GM18499 (cell line): ENCODE measurements at regions not wholly inside any gene's neighbourhood (a gene's known extent, or its start where the extent isn't known, plus 50 kb on each side); places are given as distances from the start of the nearest gene placed in this dataset.

ENCODE experiments used
- ATAC-seq: cut with Tn5 transposase; IDR thresholded peaks from one replicate; pipeline ENCODE4 v1.9.1; 2021; ENCODE audit warnings: moderate number of reproducible peaks; ENCODE audit not compliant: insufficient read depth, unreplicated experiment

DNA sequence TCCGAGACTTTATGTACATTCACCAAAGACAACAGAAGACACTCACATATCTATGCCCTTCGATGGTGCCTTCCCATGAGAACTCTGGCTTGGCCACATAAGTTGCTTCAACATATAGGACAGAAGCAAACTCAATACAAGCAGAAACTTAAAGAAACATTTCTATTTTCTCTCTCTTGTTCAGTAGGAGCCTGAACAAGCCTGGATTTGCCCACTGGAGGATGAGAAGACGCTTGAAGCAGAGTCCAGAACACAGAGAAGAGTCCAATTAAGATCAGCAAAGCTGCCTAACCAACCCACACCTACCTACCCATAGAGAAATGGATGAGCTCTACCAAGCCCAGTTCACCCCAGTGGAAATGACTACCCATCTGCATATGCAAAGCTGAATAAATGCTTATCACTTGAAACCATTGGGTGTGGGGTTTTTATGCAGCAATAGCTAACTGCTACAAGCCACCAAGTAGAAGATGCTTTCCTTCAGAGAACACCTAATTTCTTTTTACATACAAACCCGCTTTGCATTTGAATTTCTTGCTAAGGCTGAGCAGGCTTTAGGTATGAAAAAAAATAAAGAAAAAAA is 337.9 kb upstream of the DYNLRB2 start:
- ATAC-seq: no peak

DNA sequence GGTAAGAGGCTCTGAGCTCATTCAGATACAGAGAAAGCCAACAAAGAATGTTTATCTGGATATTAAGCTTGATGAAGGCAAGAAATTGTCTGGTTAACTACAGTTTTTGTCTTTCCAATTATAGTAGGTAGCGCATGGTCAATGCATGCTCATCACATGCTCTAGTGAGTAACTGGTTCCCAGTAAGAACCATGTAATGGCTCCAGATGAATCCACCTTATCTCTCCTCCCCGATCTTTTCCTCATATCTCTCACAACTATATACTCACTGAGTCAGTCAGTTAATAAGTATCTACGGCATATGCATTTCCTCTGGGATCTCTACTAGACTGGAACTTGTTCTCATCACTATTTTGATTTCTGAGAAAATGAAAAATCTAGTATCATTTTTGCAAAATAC is 340.7 kb upstream of the DYNLRB2 start:
- ATAC-seq: no peak

DNA sequence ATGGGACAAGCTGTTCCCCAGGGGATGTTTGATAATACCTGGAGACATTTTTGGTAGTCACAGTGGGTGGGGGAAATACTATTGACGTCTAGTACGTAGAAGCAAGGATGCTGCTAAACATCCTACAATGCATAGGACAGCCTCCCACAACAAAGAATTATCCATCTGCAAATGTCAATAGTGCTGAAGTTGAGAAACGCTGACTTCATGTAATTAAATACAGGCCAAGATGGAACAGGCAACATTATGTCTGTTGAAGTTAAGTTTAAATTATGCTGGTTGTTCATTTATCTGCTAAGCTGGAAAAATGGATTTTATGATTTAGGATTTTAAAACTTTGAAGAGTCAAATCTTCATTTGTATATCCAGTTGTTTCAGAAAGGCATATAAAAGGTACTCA is 341.2 kb upstream of the DYNLRB2 start:
- no peak for ATAC-seq

DNA sequence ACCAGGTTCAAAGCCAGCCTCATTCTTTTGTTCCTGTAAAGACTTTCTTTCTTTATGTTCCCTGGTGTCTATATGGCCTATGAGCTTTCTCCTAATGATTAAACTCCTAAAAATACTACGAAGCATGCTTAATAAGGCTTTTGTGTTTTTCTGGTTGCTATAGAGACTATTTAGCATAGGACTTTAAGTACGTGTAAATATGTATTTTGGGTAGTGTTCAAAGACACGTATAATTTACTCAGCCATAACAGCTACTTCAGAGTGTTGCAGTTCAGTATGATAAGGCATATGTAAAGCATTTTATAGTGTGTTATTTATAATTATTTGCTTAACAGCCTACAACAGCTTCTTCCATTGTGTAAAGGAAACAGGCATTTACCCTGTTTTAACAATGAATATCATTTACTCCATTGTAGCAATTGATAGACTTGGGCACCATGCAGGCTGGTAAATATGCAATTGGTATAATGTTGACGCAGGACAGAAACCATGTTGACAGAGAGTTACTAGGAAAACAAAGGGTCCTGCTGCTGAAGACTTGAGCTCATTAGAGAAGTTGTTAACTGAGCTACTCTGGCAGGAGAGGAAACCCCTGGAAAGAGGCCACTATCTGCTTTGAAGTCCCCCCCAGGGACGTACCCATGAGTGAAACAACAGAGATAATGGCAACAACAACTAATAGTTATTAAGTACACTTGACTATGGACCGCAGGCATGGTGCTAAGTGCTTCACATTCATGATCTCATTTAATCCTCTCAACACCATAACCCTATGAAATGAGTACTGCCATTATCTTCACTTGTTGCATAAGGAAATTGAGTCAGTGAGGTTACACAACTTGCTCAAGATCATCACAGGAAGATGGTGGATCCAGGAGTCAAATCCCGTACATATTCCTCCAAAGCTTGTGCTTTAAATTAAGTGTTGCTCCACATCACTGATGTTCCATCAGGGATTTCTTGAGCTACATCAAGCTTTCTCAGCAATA is 342.2 kb upstream of the DYNLRB2 start:
- no peak for ATAC-seq

DNA sequence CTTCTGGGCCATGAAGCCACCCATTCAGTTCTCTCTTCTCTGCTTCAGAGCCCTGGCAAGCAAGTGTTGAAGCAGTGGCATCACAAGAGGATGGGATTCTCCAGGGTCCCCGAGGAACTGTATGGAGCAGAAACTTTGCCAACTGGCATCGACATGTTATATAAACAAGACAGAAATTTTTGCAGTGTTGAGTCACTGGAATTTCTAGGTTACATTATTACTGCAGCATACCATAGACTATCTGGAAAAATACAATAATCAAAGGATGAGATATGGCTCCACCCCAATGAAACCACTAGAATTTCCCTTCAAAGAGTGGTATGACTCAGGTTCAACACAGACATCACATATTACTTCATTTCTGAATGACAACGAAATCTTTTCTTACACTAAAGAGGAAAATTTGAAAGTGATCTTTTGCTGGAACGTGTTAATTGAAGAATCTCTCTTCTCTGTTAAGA is 343.0 kb upstream of the DYNLRB2 start:
- ATAC-seq: no peak

DNA sequence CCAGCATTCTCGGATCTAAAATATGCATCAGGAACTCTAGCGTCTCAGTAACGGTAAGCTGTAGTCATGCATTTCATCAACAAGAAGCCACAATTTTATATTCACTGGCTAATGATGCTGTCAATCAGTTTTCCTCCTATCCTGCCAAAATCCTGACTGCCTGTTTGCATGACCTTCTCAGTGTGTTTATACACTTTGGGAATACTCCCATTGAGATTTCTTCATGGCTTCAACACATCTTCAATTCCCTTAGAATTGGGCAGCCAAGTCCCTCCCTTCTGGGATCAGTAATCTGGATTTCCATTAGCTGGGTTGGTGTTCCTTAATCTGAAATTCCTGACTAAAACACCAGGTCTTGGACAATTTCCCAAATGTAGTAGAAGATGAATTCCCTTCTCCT is 348.9 kb upstream of the DYNLRB2 start:
- ATAC-seq: no peak

DNA sequence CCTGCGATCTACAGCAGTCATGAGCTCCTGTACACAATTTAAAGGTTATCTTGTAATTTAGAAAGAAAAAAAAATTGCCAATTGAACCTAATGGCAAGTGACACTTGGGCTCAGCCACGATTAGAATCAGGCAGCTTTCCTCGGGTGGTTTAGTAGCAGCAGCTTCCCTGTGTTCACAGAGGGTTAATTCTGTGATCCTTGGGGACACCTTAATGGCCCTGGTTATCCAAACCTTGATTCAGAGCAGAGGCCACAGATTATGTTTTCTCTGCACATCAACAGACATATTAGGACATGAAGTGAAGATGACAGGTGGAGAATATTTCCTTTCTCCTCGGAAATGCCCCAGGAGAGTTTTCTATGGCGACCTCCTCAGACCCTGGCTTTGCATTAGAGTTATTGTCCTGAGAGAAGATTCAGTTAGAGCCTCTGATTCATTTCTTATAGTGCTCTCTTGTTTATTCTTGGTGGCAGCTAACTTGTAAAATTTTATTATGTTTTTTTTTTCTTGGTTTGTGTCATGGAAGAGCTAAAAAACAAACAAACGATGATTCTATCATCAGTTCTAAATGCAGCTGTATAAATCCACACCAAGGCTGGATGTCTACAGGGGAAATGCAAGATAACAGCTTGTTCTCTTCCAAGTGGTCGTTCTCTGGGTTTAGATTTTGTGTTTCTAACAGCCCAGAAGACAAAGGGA is 351.2 kb upstream of the DYNLRB2 start:
- ATAC-seq: no peak

DNA sequence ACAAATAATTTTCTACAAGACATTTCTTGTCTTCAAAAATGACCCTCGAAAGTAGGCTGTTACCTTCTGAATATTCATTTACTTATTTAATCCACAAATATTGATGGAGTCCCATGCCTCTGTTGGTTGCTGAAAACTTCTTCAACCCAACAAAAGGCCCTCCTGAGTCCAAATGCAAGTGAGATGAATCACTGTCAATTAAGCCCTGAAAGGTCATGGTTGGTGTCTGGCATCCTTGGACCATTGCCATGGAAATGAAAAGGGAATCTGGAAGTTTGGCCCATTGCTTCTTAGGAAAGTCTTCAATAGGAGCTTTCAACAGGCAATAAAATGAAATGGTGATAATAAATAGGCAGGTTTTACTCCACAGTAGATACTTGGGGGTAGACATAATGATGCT is 364.7 kb upstream of the DYNLRB2 start:
- no peak for ATAC-seq

DNA sequence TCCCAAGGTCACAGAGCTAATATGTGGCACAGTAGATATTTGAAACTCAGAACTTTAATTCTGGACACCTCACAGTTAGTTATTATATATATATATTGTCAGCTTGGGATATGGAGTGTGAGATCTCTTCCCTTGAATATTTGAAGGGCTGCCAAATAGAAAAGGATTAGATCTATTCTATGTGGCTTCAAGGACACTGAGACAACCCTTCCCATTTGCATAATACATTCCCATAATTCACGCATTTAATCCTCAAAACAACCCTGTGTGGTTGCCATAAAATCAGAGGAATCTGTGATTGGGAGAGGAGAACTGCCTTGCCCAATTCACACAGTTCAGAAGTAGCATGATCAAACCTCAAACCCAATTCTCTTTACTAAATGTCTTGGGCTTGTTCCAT is 365.8 kb upstream of the DYNLRB2 start:
- ATAC-seq: no peak

DNA sequence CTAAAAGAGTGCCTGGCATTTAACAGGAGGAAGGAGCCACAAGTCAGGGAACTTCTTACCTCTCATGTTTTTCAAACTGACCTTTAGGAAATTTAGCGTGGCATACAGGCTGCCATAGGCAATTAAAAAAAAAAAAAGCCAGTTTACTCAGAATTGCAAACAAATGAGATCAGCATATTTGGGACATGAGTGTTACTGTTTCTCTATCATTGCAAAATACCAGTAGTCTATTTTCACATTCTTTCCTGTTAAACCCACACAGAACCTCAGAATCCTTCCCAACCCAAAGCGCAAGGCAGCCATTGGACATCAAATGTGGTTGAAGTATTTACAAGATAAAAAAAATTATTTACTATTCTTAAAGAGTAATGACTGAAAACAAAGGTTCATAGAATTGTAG is 366.4 kb upstream of the DYNLRB2 start:
- ATAC-seq: no peak

DNA sequence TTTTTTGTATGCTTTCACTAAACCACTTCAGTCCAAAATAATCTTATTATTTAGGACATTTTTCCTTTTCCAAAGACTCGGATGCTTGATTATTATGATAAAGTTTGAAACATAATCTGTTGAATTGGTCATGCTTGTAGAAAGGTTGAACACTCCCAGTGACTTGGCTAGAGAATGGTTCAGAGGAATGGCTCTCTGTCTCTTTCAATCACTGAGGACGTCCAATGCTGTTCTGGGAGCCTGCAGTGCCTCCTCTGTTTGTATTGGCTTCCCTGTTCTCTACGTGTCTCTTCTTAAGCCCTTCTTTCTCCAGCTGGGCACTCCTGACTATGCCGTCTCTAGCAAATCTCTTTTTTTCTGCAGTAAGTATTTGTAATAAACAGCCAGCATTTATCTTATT is 369.0 kb upstream of the DYNLRB2 start:
- ATAC-seq: no peak

DNA sequence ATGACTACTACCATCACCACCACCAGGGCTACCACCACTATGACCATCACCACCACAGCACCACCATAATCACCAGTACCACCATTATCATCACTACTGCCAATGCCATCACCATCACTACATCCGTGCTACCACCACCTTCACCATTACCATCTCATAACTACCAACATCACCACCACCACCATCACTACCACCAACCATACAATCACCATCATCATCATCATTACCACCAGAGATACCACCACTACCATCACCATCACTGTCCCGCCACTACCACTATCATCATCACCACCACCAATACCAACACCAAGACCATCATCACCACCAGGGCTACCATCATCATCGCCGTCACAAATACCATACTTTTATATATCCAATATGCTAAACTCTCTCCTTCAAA is 369.6 kb upstream of the DYNLRB2 start:
- no peak for ATAC-seq

DNA sequence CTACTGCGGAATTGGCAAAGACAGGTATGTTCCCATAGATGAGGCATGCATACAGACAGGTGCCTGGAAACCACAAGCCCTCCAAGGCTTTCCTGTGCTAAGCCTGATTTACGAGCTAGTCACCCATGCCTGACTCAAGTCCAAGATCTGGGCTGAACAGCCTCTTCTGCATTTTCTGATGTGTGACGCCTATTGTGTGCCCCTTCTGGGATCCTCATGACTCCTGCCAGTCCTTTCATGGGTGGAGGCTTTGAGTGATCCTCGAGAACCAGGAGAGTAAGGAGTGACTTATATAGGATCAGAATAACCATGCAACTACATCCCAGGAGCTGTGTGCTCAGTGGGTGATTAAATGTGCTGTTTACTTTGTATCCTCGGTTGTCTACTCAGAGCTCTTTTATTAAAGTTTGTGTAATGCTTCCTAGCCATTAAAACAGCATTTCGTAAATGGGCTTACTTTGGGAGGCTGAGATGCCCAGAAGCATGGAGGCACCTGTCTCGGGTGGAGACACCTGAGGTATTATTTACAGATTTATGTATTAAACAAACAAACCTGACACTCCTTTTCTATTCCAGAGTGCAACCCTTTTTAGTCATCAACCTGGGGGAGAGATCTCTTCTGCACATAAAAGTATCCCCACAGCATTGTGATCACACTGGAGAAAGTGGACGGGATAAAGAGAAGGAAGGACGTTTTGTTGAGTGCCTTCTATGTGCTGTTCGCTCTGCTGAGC is 373.0 kb upstream of the DYNLRB2 start:
- no peak for ATAC-seq

DNA sequence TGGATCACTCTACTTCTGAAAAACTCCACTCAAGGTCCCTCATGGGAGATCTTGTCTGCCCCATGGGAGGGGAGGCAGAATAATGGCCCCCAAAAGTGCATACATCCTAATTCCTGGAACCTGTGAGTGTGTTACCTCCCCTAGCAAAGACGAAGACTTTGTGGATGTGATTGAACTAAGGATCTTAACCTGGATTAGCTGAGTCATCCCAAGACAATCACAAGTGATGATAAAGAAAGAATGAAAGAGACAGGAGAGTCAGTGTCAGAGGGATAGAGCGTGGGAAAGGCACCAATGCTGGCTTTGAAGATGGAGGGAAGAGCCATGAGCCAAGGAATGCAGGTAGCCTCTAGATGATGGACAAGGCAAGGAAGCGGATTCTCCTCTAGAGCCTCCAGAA is 374.7 kb upstream of the DYNLRB2 start:
- ATAC-seq: no peak

DNA sequence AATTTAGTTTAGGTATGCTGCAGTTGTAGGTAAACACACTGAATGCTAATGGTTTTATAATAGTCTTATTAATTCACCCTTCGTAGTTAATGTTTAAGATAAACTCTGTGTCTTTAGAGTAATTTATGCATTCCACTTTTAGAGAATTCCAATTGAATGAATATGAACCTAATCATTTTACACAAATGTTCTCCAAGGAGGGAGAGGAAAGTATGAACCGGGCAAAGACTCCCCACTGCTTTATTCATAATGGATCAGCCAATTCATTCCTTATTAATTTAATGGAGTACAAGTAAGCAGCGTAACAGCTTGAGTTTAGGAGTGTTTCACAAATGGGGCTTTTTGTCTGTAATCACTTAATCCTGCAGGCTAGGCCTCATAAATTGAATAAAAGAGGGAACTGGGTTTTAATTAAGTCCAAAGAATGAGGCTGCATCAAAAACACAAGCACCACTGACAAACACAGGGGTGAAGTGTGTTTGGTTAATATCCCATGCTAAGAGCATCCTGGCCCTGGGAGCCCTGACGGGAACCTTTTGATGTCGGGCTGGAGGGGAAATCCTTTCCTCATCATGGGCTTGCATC is 375.7 kb upstream of the DYNLRB2 start:
- ATAC-seq: no peak

DNA sequence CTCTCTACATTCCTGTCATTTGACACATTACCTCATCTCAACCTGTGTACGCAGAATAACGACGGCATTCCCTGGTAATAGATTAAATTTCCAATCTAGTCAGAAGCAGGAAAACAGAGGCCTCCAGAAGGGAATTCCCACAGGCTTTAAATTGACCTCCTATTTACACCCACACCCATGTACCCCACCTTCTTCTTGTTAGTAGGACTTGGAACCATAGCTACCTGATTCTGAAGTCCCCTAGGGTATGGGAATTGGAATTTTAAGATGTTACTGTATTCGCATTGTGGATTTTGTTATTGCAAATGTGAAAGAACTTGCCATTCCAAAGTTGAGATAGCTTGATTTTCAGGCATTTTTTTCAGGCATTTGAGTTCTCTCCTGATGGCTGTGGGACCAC is 377.5 kb upstream of the DYNLRB2 start:
- ATAC-seq: no peak

DNA sequence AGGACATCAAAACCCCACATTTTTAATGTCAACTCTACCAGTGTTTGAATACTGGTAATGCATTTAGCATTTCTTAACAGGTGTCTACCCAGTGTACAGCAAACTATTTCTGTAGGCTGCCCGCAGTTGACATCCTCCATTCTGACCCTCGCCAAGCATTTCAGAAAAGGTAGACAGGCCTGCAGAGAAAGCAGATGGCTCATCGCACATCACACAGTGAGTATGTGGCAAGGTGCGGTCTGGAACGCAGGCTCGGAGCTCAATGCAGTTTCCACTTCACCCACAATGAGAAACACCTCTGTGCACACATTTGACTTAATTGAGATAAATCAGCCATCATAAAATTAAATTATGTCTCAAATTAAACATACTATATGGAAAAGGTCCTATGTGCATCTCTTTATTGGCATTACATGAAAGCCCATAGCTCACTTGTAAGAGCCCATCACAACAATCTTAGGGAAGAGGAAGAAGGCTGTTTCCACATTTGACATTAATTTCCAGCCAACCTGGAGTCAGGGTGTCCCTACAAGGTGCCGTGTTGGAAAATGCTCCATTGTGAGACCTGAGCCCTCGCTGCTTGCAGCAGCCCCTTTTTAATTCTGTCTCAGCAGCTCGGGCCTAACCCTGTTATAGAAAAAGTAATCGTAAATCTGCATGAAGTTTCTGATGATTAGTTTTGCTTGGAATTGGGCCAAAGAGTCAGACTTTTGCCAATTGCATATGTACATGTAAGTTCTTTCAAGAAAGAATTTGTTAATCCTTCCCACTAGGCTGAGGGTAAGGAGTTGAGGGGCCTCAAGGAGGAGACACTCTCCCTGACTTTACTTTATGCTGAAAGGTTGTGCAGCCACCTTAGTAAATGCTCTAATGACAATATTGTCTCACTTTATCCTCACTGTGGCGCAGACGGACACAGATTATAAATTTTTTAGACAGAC is 378.7 kb upstream of the DYNLRB2 start:
- ATAC-seq: no peak

DNA sequence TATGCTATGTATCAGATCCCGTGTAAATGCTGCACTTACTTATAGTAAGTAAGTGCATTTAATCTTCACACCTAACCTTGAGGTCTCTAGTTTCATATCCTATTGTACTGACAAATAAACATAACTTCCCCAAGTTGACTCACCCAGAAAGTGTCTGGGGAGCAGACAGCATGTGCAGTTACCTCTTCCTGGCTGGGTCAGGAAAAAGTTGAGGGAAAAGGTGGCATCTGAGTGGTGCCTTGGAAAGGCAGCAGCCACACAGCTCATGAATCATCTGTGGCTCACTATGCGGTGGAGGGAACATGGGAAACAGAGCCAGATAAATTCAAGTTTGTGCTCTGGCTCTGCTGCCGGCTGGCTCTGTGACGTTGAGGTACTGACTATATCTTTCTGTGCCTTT is 382.0 kb upstream of the DYNLRB2 start:
- ATAC-seq: no peak

DNA sequence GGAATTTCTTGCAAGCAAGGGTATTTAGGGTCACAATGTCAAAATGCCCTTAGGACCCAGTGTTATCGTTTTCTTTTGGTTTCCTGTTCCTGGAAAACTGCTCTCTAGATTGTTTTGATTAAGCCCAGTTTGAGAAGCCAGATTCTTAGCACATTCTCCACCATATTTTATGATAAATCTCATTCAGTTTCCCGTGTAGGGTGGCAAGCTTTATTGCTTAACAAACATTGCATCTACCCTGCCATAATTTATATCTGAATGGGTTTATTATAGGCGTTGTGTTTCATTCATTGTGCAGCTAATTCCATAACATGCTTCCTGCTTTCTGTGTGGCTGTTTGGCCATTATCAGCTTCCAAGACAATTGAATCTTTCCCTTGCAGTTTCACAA is 389.1 kb upstream of the DYNLRB2 start:
- ATAC-seq: no peak
